ENCODE measurements at regions not wholly inside any gene's neighbourhood (a gene's known extent, or its start where the extent isn't known, plus 50 kb on each side); places are given as distances from the start of the nearest gene placed in this dataset.

DNA sequence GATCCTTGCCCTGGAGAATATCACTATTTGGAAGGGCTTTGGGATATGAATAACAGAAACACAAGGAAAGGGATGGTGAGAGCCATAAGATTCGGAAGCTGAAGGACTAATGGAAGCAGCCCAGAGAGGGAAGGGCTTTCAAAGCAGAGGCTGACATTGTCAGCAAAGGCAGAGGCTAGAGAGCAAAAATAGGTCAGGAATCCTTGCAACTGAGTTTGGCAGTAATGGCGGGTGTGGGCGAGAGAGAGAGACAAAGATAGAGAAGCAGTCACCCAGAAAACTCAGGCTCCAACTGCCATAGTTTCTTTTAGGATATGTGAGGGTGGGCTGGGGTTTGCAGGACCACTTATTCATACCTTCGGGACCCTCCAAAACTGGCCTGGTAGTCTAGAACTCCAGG, 248.6 kb downstream of the OPA1 start:
- TF ChIP-seq, protein P1, sequence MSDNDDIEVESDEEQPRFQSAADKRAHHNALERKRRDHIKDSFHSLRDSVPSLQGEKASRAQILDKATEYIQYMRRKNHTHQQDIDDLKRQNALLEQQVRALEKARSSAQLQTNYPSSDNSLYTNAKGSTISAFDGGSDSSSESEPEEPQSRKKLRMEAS (IDR thresholded peaks at IDR 0.05), result no peak
- TF ChIP-seq YY1 (IDR thresholded peaks at IDR 0.05) (no peak), JUND (IDR thresholded peaks at IDR 0.05) (no peak), EGR1 (IDR thresholded peaks at IDR 0.05; ENCODE audit: low read depth in 2 of 2) (no peak)
- TF ChIP-seq, protein P2, sequence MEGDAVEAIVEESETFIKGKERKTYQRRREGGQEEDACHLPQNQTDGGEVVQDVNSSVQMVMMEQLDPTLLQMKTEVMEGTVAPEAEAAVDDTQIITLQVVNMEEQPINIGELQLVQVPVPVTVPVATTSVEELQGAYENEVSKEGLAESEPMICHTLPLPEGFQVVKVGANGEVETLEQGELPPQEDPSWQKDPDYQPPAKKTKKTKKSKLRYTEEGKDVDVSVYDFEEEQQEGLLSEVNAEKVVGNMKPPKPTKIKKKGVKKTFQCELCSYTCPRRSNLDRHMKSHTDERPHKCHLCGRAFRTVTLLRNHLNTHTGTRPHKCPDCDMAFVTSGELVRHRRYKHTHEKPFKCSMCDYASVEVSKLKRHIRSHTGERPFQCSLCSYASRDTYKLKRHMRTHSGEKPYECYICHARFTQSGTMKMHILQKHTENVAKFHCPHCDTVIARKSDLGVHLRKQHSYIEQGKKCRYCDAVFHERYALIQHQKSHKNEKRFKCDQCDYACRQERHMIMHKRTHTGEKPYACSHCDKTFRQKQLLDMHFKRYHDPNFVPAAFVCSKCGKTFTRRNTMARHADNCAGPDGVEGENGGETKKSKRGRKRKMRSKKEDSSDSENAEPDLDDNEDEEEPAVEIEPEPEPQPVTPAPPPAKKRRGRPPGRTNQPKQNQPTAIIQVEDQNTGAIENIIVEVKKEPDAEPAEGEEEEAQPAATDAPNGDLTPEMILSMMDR (IDR thresholded peaks at IDR 0.05; ENCODE audit: low read depth, low read length, missing input control), result no peak

Measured in liver (tissue), 3 donors.